ENCODE measurements at regions not wholly inside any gene's neighbourhood (a gene's known extent, or its start where the extent isn't known, plus 50 kb on each side); places are given as distances from the start of the nearest gene placed in this dataset.
"Not testable (repeated sequence)": the region's sequence is repeated elsewhere in the genome, so short reads cannot be mapped to it uniquely, and the experiment has no call there.

- not testable (repeated sequence) for DNase-seq
Measured at GRCh38 chr5:125487652-125488051, 741.2 kb upstream of the ZNF608 start.

- DNase-seq = no peak
Measured at GRCh38 chr5:125489146-125489545, 742.7 kb upstream of the ZNF608 start.

- no peak for DNase-seq
Measured at GRCh38 chr5:125491986-125492492, 745.6 kb upstream of the ZNF608 start.

GRCh38 chr5:125492977-125493376 is 746.5 kb upstream of the ZNF608 start:
- no peak for DNase-seq

- DNase-seq = no peak
Measured at GRCh38 chr5:125496393-125496792, 750.0 kb upstream of the ZNF608 start.

DNA sequence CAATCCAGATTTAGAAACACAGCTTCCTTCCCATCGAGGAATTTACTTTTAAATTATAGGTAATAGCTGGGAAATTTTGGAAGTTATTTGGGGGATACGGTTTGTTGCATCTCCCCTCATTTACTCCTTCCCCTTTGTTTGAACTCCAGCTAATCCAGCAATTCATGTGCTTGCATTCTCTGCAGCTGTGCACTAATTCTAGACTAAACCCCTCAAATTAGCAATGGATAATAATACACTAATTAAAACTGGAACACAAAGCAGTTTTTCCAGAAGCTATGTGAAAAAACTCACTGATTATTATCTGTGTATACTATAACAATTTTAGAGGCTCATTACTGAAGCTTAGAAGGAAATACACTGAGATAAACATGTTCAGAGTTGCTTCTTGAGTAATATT is 751.2 kb upstream of the ZNF608 start:
- no peak for DNase-seq

GRCh38 chr5:125499636-125500332 is 753.3 kb upstream of the ZNF608 start:
- DNase-seq = no peak

DNA sequence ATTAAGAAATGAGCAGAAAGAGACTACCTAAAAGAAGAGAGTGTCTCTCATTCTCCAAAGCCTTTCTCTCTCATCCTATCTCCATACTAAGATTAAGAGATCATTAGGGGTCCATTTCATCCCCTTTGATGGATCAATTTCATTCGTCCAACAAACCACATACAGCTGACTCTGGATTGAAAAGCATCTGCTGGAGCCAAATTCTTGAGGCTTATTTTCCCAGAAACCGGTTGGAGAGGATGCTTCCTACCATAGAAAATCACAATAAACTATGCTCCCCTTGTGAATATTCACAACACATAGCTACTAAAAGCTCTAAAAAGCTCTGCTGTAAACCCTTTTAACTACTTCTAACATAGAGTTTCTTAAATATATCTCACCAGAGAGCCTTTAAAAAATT is 755.0 kb upstream of the ZNF608 start:
- no peak for DNase-seq

DNA sequence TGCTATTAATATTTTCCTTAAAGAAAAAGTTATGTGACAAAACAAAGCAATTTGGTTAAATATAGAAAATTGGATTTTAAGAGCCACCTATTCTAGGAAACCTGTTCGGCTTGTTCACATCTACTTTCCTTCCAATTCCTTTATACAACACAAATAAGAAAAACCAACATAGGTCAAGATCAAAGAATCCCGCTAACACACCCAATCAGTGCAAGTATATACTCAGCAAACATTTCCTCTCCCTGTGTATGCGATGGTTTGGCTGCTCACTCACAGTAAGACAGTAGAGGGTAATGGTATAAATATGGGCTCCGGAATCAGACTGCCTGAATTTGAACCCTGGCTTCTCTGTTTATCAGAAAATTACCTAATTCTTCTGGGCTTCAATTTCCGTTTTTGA is 757.5 kb upstream of the ZNF608 start:
- DNase-seq = no peak

DNA sequence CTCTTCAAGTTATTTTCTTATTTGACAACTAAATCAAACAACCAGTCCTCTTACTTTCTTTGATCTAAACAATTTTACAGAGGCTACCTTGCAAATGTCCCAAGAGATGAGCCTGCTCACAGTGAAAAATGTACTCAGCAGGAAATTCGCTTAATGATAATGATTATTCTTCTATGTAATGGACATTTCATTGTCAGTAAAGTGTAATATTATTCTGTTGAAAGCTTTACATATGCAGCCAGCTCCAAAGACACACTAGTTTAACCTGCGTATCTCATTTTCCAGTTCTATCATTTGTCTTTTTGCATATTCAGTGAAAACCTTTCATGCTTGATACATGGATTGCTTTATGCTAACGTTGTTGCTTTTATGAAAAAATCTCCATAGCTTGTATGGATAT is 758.7 kb upstream of the ZNF608 start:
- DNase-seq = no peak

DNA sequence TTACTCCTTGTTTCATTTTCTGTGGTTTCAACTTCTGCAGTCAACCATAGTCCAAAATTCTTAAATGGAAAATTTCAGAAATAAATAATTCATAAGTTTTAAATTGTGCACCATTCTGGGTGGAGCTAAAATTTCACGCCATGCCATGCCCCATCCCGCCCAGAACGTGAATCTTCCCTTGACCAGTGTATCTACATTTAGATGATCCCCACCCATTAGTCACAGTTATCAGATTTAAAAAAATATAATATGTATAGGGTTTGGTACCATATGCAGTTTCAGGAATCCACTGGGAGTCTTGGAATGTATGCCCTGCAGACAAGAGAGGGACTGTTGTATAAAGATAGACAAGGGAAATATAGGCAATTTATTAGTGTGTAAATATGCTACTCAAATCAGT is 759.7 kb upstream of the ZNF608 start:
- no peak for DNase-seq

DNA sequence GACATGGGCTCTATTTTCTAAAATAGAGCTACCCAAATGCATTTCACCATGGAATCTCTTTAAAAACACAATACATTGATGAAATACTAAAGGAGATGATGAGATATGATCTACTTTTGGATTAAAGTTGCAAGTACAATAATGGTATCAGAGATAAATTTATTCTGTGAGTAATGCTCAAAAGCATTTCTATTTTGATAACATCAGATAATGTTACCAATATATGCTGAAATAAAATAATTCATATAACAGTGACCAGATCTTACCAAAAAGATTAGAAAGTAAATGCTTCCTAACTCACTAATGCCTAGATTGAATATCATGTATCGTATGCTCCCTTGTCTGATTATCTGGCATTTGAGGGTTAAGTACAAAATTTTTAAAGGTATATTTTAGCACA is 761.8 kb upstream of the ZNF608 start:
- DNase-seq = no peak

- no peak for DNase-seq
Measured at GRCh38 chr5:125510651-125511050, 764.2 kb upstream of the ZNF608 start.

GRCh38 chr5:125517973-125518550 is 771.6 kb upstream of the ZNF608 start:
- DNase-seq = no peak

DNA sequence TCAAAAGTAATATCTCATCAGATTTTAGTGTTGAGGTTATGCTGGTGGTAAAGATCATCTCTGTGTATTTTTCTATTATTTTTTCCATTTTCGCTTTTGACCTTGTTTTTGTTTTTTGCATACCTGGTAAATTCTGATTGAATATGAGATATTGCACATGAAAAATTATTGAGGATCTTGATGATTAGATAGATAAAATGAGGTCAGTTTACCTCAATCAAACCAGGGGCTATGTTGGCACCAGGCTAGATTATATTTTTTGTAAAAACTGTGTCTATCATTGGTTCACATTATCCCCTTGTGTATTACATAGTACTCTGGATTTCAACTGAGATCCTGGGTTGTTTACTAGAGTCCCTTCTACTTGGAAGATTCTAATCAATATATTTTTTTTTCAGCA is 774.9 kb upstream of the ZNF608 start:
- no peak for DNase-seq

GRCh38 chr5:125525356-125525755 is 778.9 kb upstream of the ZNF608 start:
- DNase-seq = no peak

- no peak for DNase-seq
Measured at GRCh38 chr5:125526966-125527365, 780.5 kb upstream of the ZNF608 start.

DNA sequence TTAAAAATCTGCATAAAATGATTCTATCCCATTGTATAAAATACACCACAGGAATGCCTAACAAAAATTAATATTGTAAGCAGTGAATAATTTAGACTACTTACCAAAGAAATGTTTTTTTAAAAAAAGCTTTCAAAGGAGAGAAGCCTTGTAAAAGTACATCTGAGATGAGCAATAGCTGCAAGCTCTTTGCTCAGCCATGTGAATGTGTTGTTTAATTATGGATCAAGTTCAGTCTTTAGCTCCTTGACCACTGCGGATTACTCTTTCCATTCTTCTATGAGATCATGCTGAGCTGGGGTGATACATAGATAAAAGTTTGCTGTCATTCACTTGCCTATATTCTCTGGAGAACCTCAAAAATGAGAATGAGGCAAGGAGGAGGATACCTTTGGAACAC is 782.4 kb upstream of the ZNF608 start:
- no peak for DNase-seq

DNA sequence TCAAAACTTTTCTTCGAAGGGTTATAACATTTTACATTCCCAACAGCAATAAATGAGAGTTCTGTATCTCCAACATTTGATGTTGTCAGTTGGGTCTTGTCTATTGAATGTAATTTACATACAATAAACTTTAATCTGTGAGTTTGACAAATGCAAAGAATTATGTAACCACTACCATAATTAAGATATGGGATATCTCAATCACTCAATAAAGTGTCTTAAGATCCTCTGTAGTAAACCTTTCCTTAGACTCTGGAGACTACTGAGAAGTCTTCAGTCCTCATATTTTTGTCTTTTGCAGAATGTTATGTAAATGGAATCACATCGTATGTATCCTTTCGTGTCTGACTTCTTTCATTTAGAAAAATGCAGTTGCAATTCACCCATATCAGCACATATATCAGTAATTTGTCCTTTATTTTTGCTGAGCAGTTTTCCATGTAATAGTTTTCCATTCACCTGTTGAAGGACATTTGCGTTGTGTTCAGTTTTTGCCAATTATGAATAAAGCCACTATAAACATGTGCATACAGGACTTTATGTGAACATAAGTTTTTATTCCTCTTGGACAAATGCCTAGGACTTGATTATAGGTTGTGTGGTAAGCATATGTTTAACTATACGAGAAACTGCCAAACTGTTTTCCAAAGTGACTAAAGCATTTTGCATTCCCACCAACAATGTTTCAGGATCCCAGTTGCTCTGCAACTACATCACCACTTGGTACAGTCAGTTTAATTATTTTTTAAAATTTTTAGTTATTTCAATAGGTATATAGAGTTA is 784.6 kb upstream of the ZNF608 start:
- no peak for DNase-seq

GRCh38 chr5:125536095-125536494 is 789.7 kb upstream of the ZNF608 start:
- no peak for DNase-seq

DNA sequence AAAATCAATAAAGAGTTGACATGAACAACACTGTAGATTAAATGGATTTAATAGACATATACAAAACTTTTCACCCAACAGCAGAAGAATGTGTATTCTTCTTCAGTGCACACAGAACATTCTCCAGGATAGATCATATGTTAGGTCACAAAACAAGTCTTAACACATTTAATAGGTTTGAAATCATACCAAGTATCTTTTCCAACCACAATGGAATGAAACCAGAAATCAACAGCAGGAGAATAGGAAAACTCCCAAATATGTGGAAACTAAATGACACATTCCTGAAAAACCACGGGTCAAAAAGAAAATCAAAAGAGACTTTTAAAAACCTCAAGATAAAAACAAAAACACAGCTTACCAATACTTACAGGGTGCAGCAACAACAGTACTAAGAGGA is 790.1 kb upstream of the ZNF608 start:
- no peak for DNase-seq

- no peak for DNase-seq
Measured at GRCh38 chr5:125537661-125538060, 791.2 kb upstream of the ZNF608 start.

DNA sequence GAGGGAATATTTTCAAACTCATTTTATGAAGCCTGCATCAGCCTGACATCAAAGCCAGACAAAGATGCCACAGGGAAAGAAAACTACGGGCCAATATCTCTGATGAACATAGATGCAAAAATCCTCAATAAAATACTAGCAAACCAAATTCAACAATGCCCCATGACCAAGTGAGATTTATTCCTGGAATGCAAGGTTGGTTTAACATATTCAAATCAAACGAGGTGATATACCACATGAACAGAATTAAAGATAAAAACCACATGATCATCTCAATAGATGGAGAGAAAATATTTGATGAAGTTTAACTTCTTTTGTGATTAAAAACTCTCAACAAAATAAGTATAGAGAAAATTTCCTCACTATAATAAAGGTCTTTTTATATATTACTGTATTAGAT is 792.0 kb upstream of the ZNF608 start:
- no peak for DNase-seq

- no peak for DNase-seq
Measured at GRCh38 chr5:125541085-125541484, 794.6 kb upstream of the ZNF608 start.

Data from KG1 (cell line).